T-cell (primary cell): ENCODE measurements at regions not wholly inside any gene's neighbourhood (a gene's known extent, or its start where the extent isn't known, plus 50 kb on each side); places are given as distances from the start of the nearest gene placed in this dataset.

Experiments
- ATAC-seq, 4 experiments: fragments of 200-7000 bp in 3 of 4; fragments of 150-1000 bp in 1 of 4; cut with Tn5 transposase; replicated peaks in 1 of 4; 1 replicate in 3 of 4; 2 replicates in 1 of 4; pipeline ENCODE4 v1.10.0; 2021; ENCODE audit warnings: moderate library complexity in 3 of 4, mild to moderate bottlenecking in 2 of 4, moderate number of reproducible peaks in 1 of 4
- CTCF ChIA-PET, 2 donors: fragments of 300-600 bp; sonication (Branson Sonifier 250); formaldehyde crosslinking; loops; one replicate each; lab custom pipeline; 2022; ENCODE audit warnings: antibody characterized with exemption in 2 of 2; lab: Charles Lee
- POLR2A ChIA-PET, 2 donors: fragments of 300-600 bp; sonication (Branson Sonifier 250); formaldehyde crosslinking; loops; one replicate each; lab custom pipeline; 2022; ENCODE audit warnings: antibody characterized with exemption in 2 of 2; lab: Charles Lee
- DNase-seq, 35 experiments: peaks; one replicate each; pipeline versions ENCODE4 v3.0.0 to v3.0.0-alpha.2; 2013 to 2023
- H3K27ac ChIP-seq: one replicate; pipeline ENCODE4 v1.5.1; 2013; ENCODE audit warnings: low read length
- H3K27me3 ChIP-seq, 2 experiments: replicated peaks in 1 of 2; 1 replicate in 1 of 2; 2 replicates in 1 of 2; pipeline versions ENCODE4 v1.6.1 to v1.7.0; 2013; ENCODE audit warnings: low read length in 1 of 2, mixed read lengths in 1 of 2; ENCODE audit not compliant: control insufficient read depth in 2 of 2, insufficient read depth in 2 of 2; ENCODE audit errors: extremely low read depth in 1 of 2
- H3K36me3 ChIP-seq, 2 donors: 1 replicate in 1 of 2; 2 replicates in 1 of 2; pipeline versions ENCODE4 v1.6.1 to v1.7.0; 2013; ENCODE audit warnings: low read length in 1 of 2; ENCODE audit not compliant: control insufficient read depth in 2 of 2, insufficient read depth in 1 of 2; ENCODE audit errors: extremely low read depth in 1 of 2
- H3K4me1 ChIP-seq, 2 experiments: 1 replicate in 1 of 2; 2 replicates in 1 of 2; pipeline versions ENCODE4 v1.6.1 to v1.7.0; 2013; ENCODE audit warnings: low read length in 2 of 2, mixed read lengths in 1 of 2; ENCODE audit not compliant: insufficient read depth in 2 of 2, control insufficient read depth in 1 of 2; ENCODE audit errors: extremely low read depth in 1 of 2
- H3K4me3 ChIP-seq, 2 donors: 1 replicate in 1 of 2; 2 replicates in 1 of 2; pipeline versions ENCODE4 v1.5.1 to v1.7.0; 2013; ENCODE audit warnings: mild to moderate bottlenecking in 2 of 2, low read length in 1 of 2, moderate library complexity in 1 of 2; ENCODE audit not compliant: control insufficient read depth in 1 of 2; ENCODE audit errors: extremely low read depth in 1 of 2
- H3K9me3 ChIP-seq: 2 replicates; pipeline ENCODE4 v1.7.0; 2013
- H3K27ac Mint-ChIP-seq, 2 donors: one replicate each; pipeline ENCODE4 v1.8.0; 2020 to 2021; ENCODE audit warnings: mild to moderate bottlenecking in 2 of 2, mixed read lengths in 2 of 2
- H3K27me3 Mint-ChIP-seq, 2 donors: one replicate each; pipeline ENCODE4 v1.8.0; 2021 to 2022; ENCODE audit warnings: mixed read lengths in 2 of 2
- H3K36me3 Mint-ChIP-seq: one replicate; pipeline ENCODE4 v1.8.0; 2021; ENCODE audit warnings: mixed read lengths
- H3K4me1 Mint-ChIP-seq, 3 donors: one replicate each; pipeline ENCODE4 v1.8.0; 2020 to 2022; ENCODE audit warnings: mixed read lengths in 3 of 3, mild to moderate bottlenecking in 1 of 3
- H3K4me3 Mint-ChIP-seq, 3 donors: one replicate each; pipeline ENCODE4 v1.8.0; 2020 to 2022; ENCODE audit warnings: mild to moderate bottlenecking in 3 of 3, mixed read lengths in 3 of 3, moderate library complexity in 3 of 3
- H3K9me3 Mint-ChIP-seq, 3 donors: one replicate each; pipeline ENCODE4 v1.8.0; 2020 to 2022; ENCODE audit warnings: mixed read lengths in 3 of 3
- WGBS: methylation state at CpG from one replicate; pipeline ENCODE4 v1.1.5; 2013; ENCODE audit warnings: missing lambda C conversion rate; ENCODE audit not compliant: insufficient coverage; 5-methylcytosine and 5-hydroxymethylcytosine counted together

DNA sequence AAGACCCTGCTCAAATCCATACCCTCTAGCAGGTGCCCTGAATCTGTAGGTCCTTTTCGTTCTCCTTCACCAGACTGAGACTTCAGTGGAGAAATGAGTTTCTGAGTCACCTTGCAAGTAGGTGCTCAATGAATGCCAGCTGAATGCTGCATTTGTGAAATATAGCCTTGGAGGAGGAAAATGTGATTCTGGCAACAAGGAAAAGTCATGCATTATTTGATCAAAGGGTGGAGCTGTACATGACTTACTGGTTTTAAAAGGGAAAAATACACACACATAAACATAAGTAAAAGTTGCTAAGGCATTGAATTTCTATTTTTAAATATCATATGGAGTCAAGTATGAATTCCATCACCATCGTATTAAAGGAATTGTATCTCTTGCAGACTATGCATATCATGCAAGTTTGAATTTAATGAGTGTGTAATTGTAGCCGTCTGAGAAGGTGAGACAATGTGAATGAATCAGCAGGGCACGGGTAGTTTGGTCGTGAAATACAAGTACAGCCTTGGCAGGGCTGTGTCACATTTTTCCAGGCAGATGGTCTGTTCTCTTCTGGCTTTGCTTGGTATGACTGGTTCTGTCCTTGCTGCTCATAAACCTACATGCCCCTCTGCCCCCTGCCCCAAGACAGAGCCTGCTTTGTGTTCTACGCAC, 160.8 kb downstream of the COL6A3 start:
- H3K27ac ChIP-seq: no peak overlapping the region
- ATAC-seq: no peak
- H3K4me3 ChIP-seq: no peak overlapping the region
- Mint-ChIP-seq H3K9me3 (no peaks in the 10 kb centered on the region), H3K27ac (no peak overlapping the region), H3K27me3 (peaks cover 19 to 33% of the 10 kb centered on the region in 2 donors), H3K4me3 (no peak overlapping the region), H3K4me1 (peaks cover 0 to 3% (median 2%) of the 10 kb centered on the region in 3 donors), H3K36me3 (no peaks in the 10 kb centered on the region)
- no peak for DNase-seq
- 91% methylated on average over 4 of the region's 6 CpGs for WGBS
- CTCF ChIA-PET: no interaction called here
- POLR2A ChIA-PET: no interaction called here
- no peaks in the 10 kb centered on the region for H3K9me3 ChIP-seq
- H3K27me3 ChIP-seq: peaks cover 0 to 11% of the 10 kb centered on the region in 2 experiments
- no peaks in the 10 kb centered on the region for H3K4me1 ChIP-seq
- H3K36me3 ChIP-seq: no peaks in the 10 kb centered on the region

DNA sequence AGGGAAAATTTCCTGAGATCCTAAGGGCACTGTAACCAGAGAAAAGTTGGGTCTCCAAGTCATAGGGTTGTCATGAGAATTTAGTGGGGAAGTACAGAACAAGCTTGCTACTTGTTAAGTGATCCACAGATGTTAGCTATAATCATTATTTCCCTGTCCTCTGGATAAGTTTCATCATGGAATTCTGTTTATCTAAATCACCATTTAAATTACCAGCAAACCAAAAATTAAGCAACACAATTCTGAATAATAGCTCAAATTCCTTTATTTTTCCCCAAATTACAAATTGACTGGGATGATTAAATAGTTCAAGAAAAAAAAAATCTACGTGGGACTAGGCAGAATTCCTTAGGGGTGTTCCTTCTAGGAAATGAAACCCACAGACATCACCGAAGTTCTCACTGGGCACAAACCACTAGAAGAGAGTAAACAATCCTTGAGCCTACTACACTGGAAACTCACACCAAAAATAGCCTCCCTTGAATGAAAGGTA, 159.5 kb downstream of the COL6A3 start:
- no CpG with 5 or more reads among the region's 2 CpGs for WGBS
- ChIA-PET CTCF (interaction anchor here in 1 of 2 donors (0.7 kb wide), 1 partner anchor 134 kb away, joined by 3 read pairs; no protein-coding TSS in a partner anchor), POLR2A (no interaction called here)
- Histone ChIP-seq H3K4me1 (no peaks in the 10 kb centered on the region), H3K27me3 (peaks cover 0 to 11% of the 10 kb centered on the region in 2 experiments), H3K9me3 (no peaks in the 10 kb centered on the region), H3K4me3 (no peak overlapping the region), H3K36me3 (no peaks in the 10 kb centered on the region), H3K27ac (no peak overlapping the region)
- no peak overlapping the region for H3K27ac Mint-ChIP-seq
- H3K9me3 Mint-ChIP-seq: no peaks in the 10 kb centered on the region
- H3K27me3 Mint-ChIP-seq: peaks cover 13 to 27% of the 10 kb centered on the region in 2 donors
- H3K36me3 Mint-ChIP-seq: no peaks in the 10 kb centered on the region
- peaks cover 0 to 3% (median 2%) of the 10 kb centered on the region in 3 donors for H3K4me1 Mint-ChIP-seq
- no peak for DNase-seq
- H3K4me3 Mint-ChIP-seq: no peak overlapping the region
- no peak for ATAC-seq

DNA sequence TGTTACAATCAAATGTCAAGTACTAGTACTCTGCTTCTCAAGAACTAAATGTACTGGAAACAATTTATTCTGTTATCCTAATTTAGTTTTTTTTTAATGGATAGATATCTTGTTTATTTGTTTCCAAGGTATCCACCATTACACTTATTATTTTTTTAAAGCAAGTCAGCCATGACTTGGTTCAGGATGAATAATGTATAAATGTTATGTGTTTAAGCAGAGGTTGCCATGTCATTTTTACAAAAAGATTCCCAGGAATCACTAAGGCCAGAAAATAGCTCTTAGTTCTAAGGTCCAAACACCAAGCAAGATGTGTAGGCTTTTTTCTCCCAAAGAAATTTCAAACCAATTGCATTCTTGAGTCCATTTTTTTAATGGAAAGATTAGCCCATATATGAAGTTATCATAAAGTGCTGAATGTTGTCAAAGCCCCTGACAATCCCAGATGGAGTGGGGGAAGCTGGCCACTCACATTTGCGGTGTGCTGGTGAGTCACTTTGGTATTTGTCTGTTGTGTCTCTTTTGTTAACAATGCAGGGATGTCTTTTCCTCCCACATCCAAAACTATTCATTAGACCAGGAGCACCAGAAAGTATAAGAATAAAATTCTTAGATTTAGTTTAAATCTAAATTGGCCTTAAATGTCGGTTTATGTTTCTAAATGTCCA, 158.9 kb downstream of the COL6A3 start:
- Mint-ChIP-seq H3K27ac (no peak overlapping the region), H3K27me3 (peaks cover 7 to 24% of the 10 kb centered on the region in 2 donors), H3K4me3 (no peak overlapping the region), H3K36me3 (no peaks in the 10 kb centered on the region), H3K9me3 (no peaks in the 10 kb centered on the region), H3K4me1 (peaks cover 0 to 3% (median 2%) of the 10 kb centered on the region in 3 donors)
- ChIA-PET CTCF (no interaction called here), POLR2A (no interaction called here)
- Histone ChIP-seq H3K4me1 (no peaks in the 10 kb centered on the region), H3K27ac (no peak overlapping the region), H3K9me3 (no peaks in the 10 kb centered on the region), H3K4me3 (no peak overlapping the region), H3K27me3 (peaks cover 0 to 11% of the 10 kb centered on the region in 2 experiments), H3K36me3 (no peaks in the 10 kb centered on the region)
- DNase-seq (no peak), ATAC-seq (no peak)
- no CpG with 5 or more reads among the region's 2 CpGs for WGBS

DNA sequence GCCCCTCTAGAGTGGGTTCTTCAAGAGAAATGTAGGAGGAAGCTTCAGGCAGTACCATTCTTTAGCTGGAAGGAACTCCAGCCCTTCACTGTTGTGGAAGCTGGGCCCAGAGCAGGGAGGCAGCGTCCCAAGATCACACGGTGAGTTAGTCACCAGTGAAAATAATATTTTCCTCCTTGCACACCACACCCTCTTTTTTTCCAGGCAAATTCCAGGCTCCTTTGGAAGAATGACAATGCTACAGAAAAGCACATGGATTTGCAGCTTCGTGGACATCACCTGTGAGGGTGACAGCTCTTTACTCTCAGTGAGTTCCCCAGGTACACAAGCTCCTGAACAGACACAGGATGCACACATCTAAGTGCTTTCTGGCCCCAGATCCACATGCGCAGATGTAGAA, 157.1 kb downstream of the COL6A3 start:
- Mint-ChIP-seq H3K4me1 (peaks cover 0 to 3% (median 2%) of the 10 kb centered on the region in 3 donors), H3K4me3 (no peak overlapping the region), H3K27me3 (peaks cover 6 to 20% of the 10 kb centered on the region in 2 donors), H3K9me3 (no peaks in the 10 kb centered on the region), H3K36me3 (no peaks in the 10 kb centered on the region), H3K27ac (no peak overlapping the region)
- ChIA-PET CTCF (no interaction called here), POLR2A (no interaction called here)
- H3K27ac ChIP-seq: no peak overlapping the region
- ATAC-seq (no peak), DNase-seq (no peak)
- no peak overlapping the region for H3K4me3 ChIP-seq
- H3K27me3 ChIP-seq: peaks cover 0 to 11% of the 10 kb centered on the region in 2 experiments
- H3K9me3 ChIP-seq: no peaks in the 10 kb centered on the region
- no peaks in the 10 kb centered on the region for H3K36me3 ChIP-seq
- no peaks in the 10 kb centered on the region for H3K4me1 ChIP-seq
- WGBS: 60% methylated on average over 1 of the region's 4 CpGs

DNA sequence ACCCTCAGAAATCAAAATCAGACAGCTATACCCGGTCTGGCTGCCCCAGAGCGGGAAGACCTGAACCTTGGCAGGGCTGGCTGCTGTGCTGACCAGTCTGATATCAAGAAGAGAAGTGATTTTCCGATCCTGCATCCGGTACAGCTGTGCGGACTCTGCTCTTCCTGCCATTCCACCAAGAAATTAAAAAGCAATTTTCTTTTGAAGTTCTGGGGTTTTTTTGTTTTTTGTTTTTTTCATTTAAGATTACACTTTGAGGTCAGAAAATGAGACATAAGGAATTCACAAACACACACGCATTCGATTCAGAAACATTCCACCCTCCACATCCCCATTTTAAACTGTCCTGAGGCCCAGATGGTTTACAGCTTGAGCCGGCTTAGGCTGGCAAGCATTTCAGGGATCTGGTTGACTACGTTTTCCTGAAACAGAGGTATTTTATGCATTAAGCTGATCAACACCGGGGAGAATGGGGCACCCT, 156.5 kb downstream of the COL6A3 start:
- Histone ChIP-seq H3K36me3 (no peaks in the 10 kb centered on the region), H3K9me3 (no peaks in the 10 kb centered on the region), H3K27me3 (peaks cover 0 to 11% of the 10 kb centered on the region in 2 experiments), H3K4me3 (no peak overlapping the region), H3K4me1 (no peaks in the 10 kb centered on the region), H3K27ac (no peak overlapping the region)
- POLR2A ChIA-PET: no interaction called here
- Mint-ChIP-seq H3K4me3 (no peak overlapping the region), H3K27ac (no peak overlapping the region), H3K9me3 (no peaks in the 10 kb centered on the region), H3K36me3 (no peaks in the 10 kb centered on the region), H3K27me3 (peaks cover 6 to 18% of the 10 kb centered on the region in 2 donors), H3K4me1 (peaks cover 0 to 3% (median 2%) of the 10 kb centered on the region in 3 donors)
- WGBS: 51% methylated on average over 5 of the region's 10 CpGs
- no peak for DNase-seq
- CTCF ChIA-PET: interaction anchor here in 1 of 2 donors (0.6 kb wide), 1 partner anchor 51 kb away, joined by 3 read pairs; no protein-coding TSS in a partner anchor
- ATAC-seq: no peak

DNA sequence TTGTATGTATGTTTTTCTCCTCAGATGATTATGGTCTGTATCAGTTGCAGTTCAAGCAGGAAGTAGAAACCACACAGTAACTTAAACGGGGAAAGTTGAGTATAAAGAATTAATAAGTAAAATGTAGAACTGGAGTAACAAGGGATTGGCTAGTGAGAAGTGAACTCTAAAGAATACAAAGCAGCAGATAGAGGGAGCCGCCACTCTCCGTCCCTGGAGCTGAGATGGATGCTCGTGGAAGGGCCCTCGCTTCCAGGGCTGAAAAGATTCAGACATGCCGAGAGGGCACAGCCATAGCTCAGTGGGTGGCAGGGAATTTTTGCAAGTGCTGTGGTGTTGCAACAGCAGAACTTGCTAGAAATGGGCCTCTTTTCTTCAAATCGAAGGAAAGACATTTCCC, 155.8 kb downstream of the COL6A3 start:
- no peak overlapping the region for H3K27ac ChIP-seq
- H3K4me1 Mint-ChIP-seq: peaks cover 0 to 3% (median 2%) of the 10 kb centered on the region in 3 donors
- no peak overlapping the region for H3K4me3 Mint-ChIP-seq
- no peak overlapping the region for H3K4me3 ChIP-seq
- no peaks in the 10 kb centered on the region for H3K36me3 Mint-ChIP-seq
- no peaks in the 10 kb centered on the region for H3K4me1 ChIP-seq
- CTCF ChIA-PET: interaction anchor here in 1 of 2 donors (0.6 kb wide), 1 partner anchor 52 kb away, joined by 3 read pairs; no protein-coding TSS in a partner anchor
- peaks cover 9 to 14% of the 10 kb centered on the region in 2 donors for H3K27me3 Mint-ChIP-seq
- POLR2A ChIA-PET: no interaction called here
- WGBS: 61% methylated on average over 3 of the region's 7 CpGs
- no peaks in the 10 kb centered on the region for H3K9me3 Mint-ChIP-seq
- ATAC-seq: no peak
- H3K9me3 ChIP-seq: no peaks in the 10 kb centered on the region
- H3K36me3 ChIP-seq: no peaks in the 10 kb centered on the region
- H3K27me3 ChIP-seq: peaks cover 0 to 8% of the 10 kb centered on the region in 2 experiments
- no peak for DNase-seq
- no peak overlapping the region for H3K27ac Mint-ChIP-seq
